Keratinocyte (primary cell): ENCODE measurements at regions not wholly inside any gene's neighbourhood (a gene's known extent, or its start where the extent isn't known, plus 50 kb on each side); places are given as distances from the start of the nearest gene placed in this dataset.

ENCODE experiments used
- DNase-seq: peaks from one replicate; pipeline ENCODE4 v3.0.0-alpha.2; 2011; ENCODE audit warnings: low read depth, missing footprints, low spot score
- FAIRE-seq: peaks from 2 replicates; lab custom pipeline; 2011; peaks lifted over from hg19 to GRCh38; lab: Jason Lieb, UNC
- H2AFZ ChIP-seq: 2 replicates; pipeline ENCODE4 v1.6.0; 2012; ENCODE audit warnings: low read length, control low read depth, inconsistent platforms; ENCODE audit not compliant: control insufficient read depth
- H3K27ac ChIP-seq: 2 replicates; pipeline ENCODE4 v1.5.1; 2011; ENCODE audit warnings: low read length; ENCODE audit not compliant: control insufficient read depth, insufficient read depth
- H3K27me3 ChIP-seq: 3 replicates; pipeline ENCODE4 v1.6.0; 2011; ENCODE audit warnings: low read length; ENCODE audit not compliant: control insufficient read depth, insufficient read depth; ENCODE audit errors: extremely low read depth
- H3K36me3 ChIP-seq, 2 experiments: 2 replicates in 1 of 2; 3 replicates in 1 of 2; pipeline ENCODE4 v1.5.1; 2011; ENCODE audit warnings: low read length in 2 of 2, mild to moderate bottlenecking in 1 of 2; ENCODE audit not compliant: control insufficient read depth in 2 of 2, insufficient read depth in 2 of 2; ENCODE audit errors: extremely low read depth in 1 of 2
- H3K4me1 ChIP-seq: 3 replicates; pipeline ENCODE4 v1.5.1; 2011; ENCODE audit warnings: low read length; ENCODE audit not compliant: control insufficient read depth, insufficient read depth; ENCODE audit errors: extremely low read depth
- H3K4me2 ChIP-seq: 3 replicates; pipeline ENCODE4 v1.6.0; 2011; ENCODE audit warnings: low read depth, low read length; ENCODE audit not compliant: control insufficient read depth, insufficient read depth; ENCODE audit errors: extremely low read depth
- H3K4me3 ChIP-seq, 3 experiments: fragments of 200-600 bp in 1 of 3; sonication (generic) in 1 of 3; 2 replicates in 2 of 3; 3 replicates in 1 of 3; pipeline ENCODE4 v1.5.1; 2011 to 2016; ENCODE audit warnings: low read length in 3 of 3, mild to moderate bottlenecking in 3 of 3, control low read depth in 2 of 3, inconsistent platforms in 1 of 3, low read depth in 1 of 3, mixed read lengths in 1 of 3, mixed run types in 1 of 3, moderate library complexity in 1 of 3; ENCODE audit not compliant: control insufficient read depth in 2 of 3, insufficient read depth in 2 of 3; ENCODE audit errors: extremely low read depth in 1 of 3
- H3K79me2 ChIP-seq: 2 replicates; pipeline ENCODE4 v1.6.0; 2012; ENCODE audit warnings: low read length; ENCODE audit not compliant: control insufficient read depth, insufficient read depth
- H3K9ac ChIP-seq: 3 replicates; pipeline ENCODE4 v1.6.0; 2011; ENCODE audit warnings: low read length; ENCODE audit not compliant: control insufficient read depth, insufficient read depth; ENCODE audit errors: extremely low read depth
- H3K9me1 ChIP-seq: 3 replicates; pipeline ENCODE4 v1.6.0; 2011; ENCODE audit warnings: low read length; ENCODE audit not compliant: control insufficient read depth, insufficient read depth; ENCODE audit errors: extremely low read depth
- H3K9me3 ChIP-seq: 2 replicates; pipeline ENCODE4 v1.5.1; 2012; ENCODE audit warnings: low read depth, low read length; ENCODE audit not compliant: control insufficient read depth
- H4K20me1 ChIP-seq: 3 replicates; pipeline ENCODE4 v1.6.0; 2011; ENCODE audit warnings: low read length; ENCODE audit not compliant: control insufficient read depth, insufficient read depth; ENCODE audit errors: extremely low read depth
- EZH2 ChIP-seq: IDR thresholded peaks from one replicate; pipeline ENCODE4 v1.6.1; 2012; ENCODE audit warnings: inconsistent platforms, mild to moderate bottlenecking, low read length, moderate library complexity
- dilution Hi-C: fragments of 300-500 bp; cut with MboI; formaldehyde crosslinking; loops from one replicate; pipeline ENCODE4 v1.7.0; 2020; ENCODE audit warnings: low sequenced_read_pairs; ENCODE audit not compliant: extremely low pct_ligation_motif_present
- TF ChIP-seq, protein P1 (sequence below), 3 experiments: IDR thresholded peaks in 1 of 3; conservative IDR thresholded peaks in 1 of 3; optimal IDR thresholded peaks in 1 of 3; 2 replicates in 2 of 3; 3 replicates in 1 of 3; pipeline versions ENCODE3 to v1.5.1; 2011; ENCODE audit warnings: low read length in 3 of 3, mild to moderate bottlenecking in 3 of 3, moderate library complexity in 2 of 3, control low read depth in 1 of 3, inconsistent platforms in 1 of 3; ENCODE audit not compliant: insufficient read depth in 2 of 3; ENCODE audit errors: extremely low read depth in 1 of 3

- no peak overlapping the region for H3K9ac ChIP-seq
- TF ChIP-seq EZH2, result no peak
- TF ChIP-seq, protein P1, sequence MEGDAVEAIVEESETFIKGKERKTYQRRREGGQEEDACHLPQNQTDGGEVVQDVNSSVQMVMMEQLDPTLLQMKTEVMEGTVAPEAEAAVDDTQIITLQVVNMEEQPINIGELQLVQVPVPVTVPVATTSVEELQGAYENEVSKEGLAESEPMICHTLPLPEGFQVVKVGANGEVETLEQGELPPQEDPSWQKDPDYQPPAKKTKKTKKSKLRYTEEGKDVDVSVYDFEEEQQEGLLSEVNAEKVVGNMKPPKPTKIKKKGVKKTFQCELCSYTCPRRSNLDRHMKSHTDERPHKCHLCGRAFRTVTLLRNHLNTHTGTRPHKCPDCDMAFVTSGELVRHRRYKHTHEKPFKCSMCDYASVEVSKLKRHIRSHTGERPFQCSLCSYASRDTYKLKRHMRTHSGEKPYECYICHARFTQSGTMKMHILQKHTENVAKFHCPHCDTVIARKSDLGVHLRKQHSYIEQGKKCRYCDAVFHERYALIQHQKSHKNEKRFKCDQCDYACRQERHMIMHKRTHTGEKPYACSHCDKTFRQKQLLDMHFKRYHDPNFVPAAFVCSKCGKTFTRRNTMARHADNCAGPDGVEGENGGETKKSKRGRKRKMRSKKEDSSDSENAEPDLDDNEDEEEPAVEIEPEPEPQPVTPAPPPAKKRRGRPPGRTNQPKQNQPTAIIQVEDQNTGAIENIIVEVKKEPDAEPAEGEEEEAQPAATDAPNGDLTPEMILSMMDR (optimal IDR thresholded peaks at IDR 0.05 in 1 of 3, IDR thresholded peaks at IDR 0.05 in 1 of 3, conservative IDR thresholded peaks at IDR 0.05 in 1 of 3; ENCODE audit: extremely low read depth in 1 of 3, insufficient read depth in 2 of 3, low read length in 3 of 3), result no peak
- H3K4me2 ChIP-seq, result no peak overlapping the region
- H3K4me3 ChIP-seq, result no peak overlapping the region
- DNase-seq, result no peak
- H3K9me3 ChIP-seq, result no peaks in the 10 kb centered on the region
- H3K27ac ChIP-seq, result no peak overlapping the region
- no peaks in the 10 kb centered on the region for H4K20me1 ChIP-seq
- no peak for FAIRE-seq
- H3K36me3 ChIP-seq, result no peaks in the 10 kb centered on the region
- no peaks in the 10 kb centered on the region for H3K4me1 ChIP-seq
- H3K79me2 ChIP-seq, result no peaks in the 10 kb centered on the region
- H3K9me1 ChIP-seq, result no peaks in the 10 kb centered on the region
- H2AFZ ChIP-seq, result no peak overlapping the region
- dilution Hi-C loops, result no loop called here
- no peaks in the 10 kb centered on the region for H3K27me3 ChIP-seq
Observed at GRCh38 chr5:23269981-23270380, 237.4 kb upstream of the PRDM9 start.

GRCh38 chr5:23268136-23268535 lies 239.3 kb upstream of the PRDM9 start:
- H3K9me1 ChIP-seq, result no peaks in the 10 kb centered on the region
- no peaks in the 10 kb centered on the region for H3K79me2 ChIP-seq
- H4K20me1 ChIP-seq, result no peaks in the 10 kb centered on the region
- H2AFZ ChIP-seq, result no peak overlapping the region
- dilution Hi-C loops, result no loop called here
- no peak overlapping the region for H3K9ac ChIP-seq
- no peaks in the 10 kb centered on the region for H3K9me3 ChIP-seq
- no peak for TF ChIP-seq EZH2
- TF ChIP-seq, protein P1 (optimal IDR thresholded peaks at IDR 0.05 in 1 of 3, IDR thresholded peaks at IDR 0.05 in 1 of 3, conservative IDR thresholded peaks at IDR 0.05 in 1 of 3; ENCODE audit: extremely low read depth in 1 of 3, insufficient read depth in 2 of 3, low read length in 3 of 3), result no peak
- no peak for FAIRE-seq
- no peak overlapping the region for H3K4me3 ChIP-seq
- no peak overlapping the region for H3K27ac ChIP-seq
- H3K4me1 ChIP-seq, result no peaks in the 10 kb centered on the region
- no peaks in the 10 kb centered on the region for H3K36me3 ChIP-seq
- no peak overlapping the region for H3K4me2 ChIP-seq
- no peaks in the 10 kb centered on the region for H3K27me3 ChIP-seq
- DNase-seq, result no peak
